Activated naive CD8-positive, alpha-beta T cell (primary cell): ENCODE measurements at regions not wholly inside any gene's neighbourhood (a gene's known extent, or its start where the extent isn't known, plus 50 kb on each side); places are given as distances from the start of the nearest gene placed in this dataset.
"Not testable (repeated sequence)": the region's sequence is repeated elsewhere in the genome, so short reads cannot be mapped to it uniquely, and the experiment has no call there.

Experiments used
- H3K27ac Mint-ChIP-seq: one replicate; pipeline ENCODE4 v1.8.0; 2021; ENCODE audit warnings: mixed read lengths
- H3K27me3 Mint-ChIP-seq: one replicate; pipeline ENCODE4 v1.8.0; 2021; ENCODE audit warnings: mixed read lengths
- H3K36me3 Mint-ChIP-seq: one replicate; pipeline ENCODE4 v1.8.0; 2021; ENCODE audit warnings: mixed read lengths
- H3K4me1 Mint-ChIP-seq: one replicate; pipeline ENCODE4 v1.8.0; 2021; ENCODE audit warnings: low read depth, mixed read lengths
- H3K4me3 Mint-ChIP-seq: one replicate; pipeline ENCODE4 v1.8.0; 2021; ENCODE audit warnings: mild to moderate bottlenecking, mixed read lengths
- H3K9me3 Mint-ChIP-seq: one replicate; pipeline ENCODE4 v1.8.0; 2021; ENCODE audit warnings: low read depth, mixed read lengths

GRCh38 chrY:21003059-21003458, 247.2 kb downstream of the RPS4Y2 start:
- Mint-ChIP-seq H3K4me1 (peaks cover 33% of the 10 kb centered on the region), H3K27me3 (no peaks in the 10 kb centered on the region), H3K9me3 (peaks cover 3% of the 10 kb centered on the region), H3K4me3 (no peak overlapping the region), H3K27ac (no peak overlapping the region), H3K36me3 (no peaks in the 10 kb centered on the region)

GRCh38 chrY:21005531-21005930, 249.6 kb downstream of the RPS4Y2 start:
- peaks cover 21% of the 10 kb centered on the region for H3K4me1 Mint-ChIP-seq
- peaks cover 3% of the 10 kb centered on the region for H3K9me3 Mint-ChIP-seq
- no peak overlapping the region for H3K27ac Mint-ChIP-seq
- H3K4me3 Mint-ChIP-seq, result no peak overlapping the region
- no peaks in the 10 kb centered on the region for H3K36me3 Mint-ChIP-seq
- H3K27me3 Mint-ChIP-seq, result no peaks in the 10 kb centered on the region

GRCh38 chrY:21021811-21022210, 265.9 kb downstream of the RPS4Y2 start:
- H3K27ac Mint-ChIP-seq, result no peak overlapping the region
- H3K4me1 Mint-ChIP-seq, result peaks cover 46% of the 10 kb centered on the region
- no peak overlapping the region for H3K4me3 Mint-ChIP-seq
- H3K36me3 Mint-ChIP-seq, result no peaks in the 10 kb centered on the region
- H3K9me3 Mint-ChIP-seq, result no peaks in the 10 kb centered on the region
- no peaks in the 10 kb centered on the region for H3K27me3 Mint-ChIP-seq

GRCh38 chrY:21022326-21023044, 266.6 kb downstream of the RPS4Y2 start:
- Mint-ChIP-seq H3K4me1 (peaks cover 46% of the 10 kb centered on the region), H3K4me3 (peak overlapping the region; percentile 47), H3K36me3 (no peaks in the 10 kb centered on the region), H3K27me3 (no peaks in the 10 kb centered on the region), H3K27ac (no peak overlapping the region), H3K9me3 (no peaks in the 10 kb centered on the region)

GRCh38 chrY:21023906-21024305, 268.0 kb downstream of the RPS4Y2 start:
- no peak overlapping the region for H3K4me3 Mint-ChIP-seq
- peaks cover 53% of the 10 kb centered on the region for H3K4me1 Mint-ChIP-seq
- H3K9me3 Mint-ChIP-seq, result no peaks in the 10 kb centered on the region
- no peaks in the 10 kb centered on the region for H3K36me3 Mint-ChIP-seq
- no peak overlapping the region for H3K27ac Mint-ChIP-seq
- no peaks in the 10 kb centered on the region for H3K27me3 Mint-ChIP-seq

GRCh38 chrY:21028506-21028905, 272.6 kb downstream of the RPS4Y2 start:
- Mint-ChIP-seq H3K36me3 (no peaks in the 10 kb centered on the region), H3K27ac (no peak overlapping the region), H3K9me3 (no peaks in the 10 kb centered on the region), H3K27me3 (no peaks in the 10 kb centered on the region), H3K4me3 (no peak overlapping the region), H3K4me1 (peaks cover 48% of the 10 kb centered on the region)

GRCh38 chrY:21033363-21033762, 277.5 kb downstream of the RPS4Y2 start:
- no peaks in the 10 kb centered on the region for H3K27me3 Mint-ChIP-seq
- H3K4me3 Mint-ChIP-seq, result no peak overlapping the region
- no peak overlapping the region for H3K27ac Mint-ChIP-seq
- H3K36me3 Mint-ChIP-seq, result no peaks in the 10 kb centered on the region
- H3K9me3 Mint-ChIP-seq, result no peaks in the 10 kb centered on the region
- peaks cover 31% of the 10 kb centered on the region for H3K4me1 Mint-ChIP-seq

GRCh38 chrY:21034151-21035061, 278.5 kb downstream of the RPS4Y2 start:
- peaks cover 25% of the 10 kb centered on the region for H3K4me1 Mint-ChIP-seq
- H3K27me3 Mint-ChIP-seq, result no peaks in the 10 kb centered on the region
- peak overlapping the region; percentile 66 for H3K27ac Mint-ChIP-seq
- no peaks in the 10 kb centered on the region for H3K9me3 Mint-ChIP-seq
- no peaks in the 10 kb centered on the region for H3K36me3 Mint-ChIP-seq
- H3K4me3 Mint-ChIP-seq, result no peak overlapping the region

- H3K36me3 Mint-ChIP-seq, H3K27me3 Mint-ChIP-seq, H3K4me3 Mint-ChIP-seq, H3K27ac Mint-ChIP-seq, H3K9me3 Mint-ChIP-seq: not testable (repeated sequence)
- peaks cover 20% of the 10 kb centered on the region for H3K4me1 Mint-ChIP-seq
These were observed 281.5 kb downstream of the RPS4Y2 start for GRCh38 chrY:21037398-21037797.

- no peak overlapping the region for H3K4me3 Mint-ChIP-seq
- no peaks in the 10 kb centered on the region for H3K9me3 Mint-ChIP-seq
- H3K4me1 Mint-ChIP-seq, result no peaks in the 10 kb centered on the region
- H3K36me3 Mint-ChIP-seq, result peaks cover 3% of the 10 kb centered on the region
- no peaks in the 10 kb centered on the region for H3K27me3 Mint-ChIP-seq
- no peak overlapping the region for H3K27ac Mint-ChIP-seq
These were observed 283.9 kb downstream of the RPS4Y2 start for GRCh38 chrY:21039811-21040210.

- H3K9me3 Mint-ChIP-seq, H3K27ac Mint-ChIP-seq: not testable (repeated sequence)
These were observed 284.8 kb downstream of the RPS4Y2 start for GRCh38 chrY:21040711-21041110.

GRCh38 chrY:21073079-21073478, 317.2 kb downstream of the RPS4Y2 start:
- H3K9me3 Mint-ChIP-seq, result no peaks in the 10 kb centered on the region
- no peaks in the 10 kb centered on the region for H3K36me3 Mint-ChIP-seq
- H3K4me1 Mint-ChIP-seq, result no peaks in the 10 kb centered on the region
- no peak overlapping the region for H3K4me3 Mint-ChIP-seq
- H3K27me3 Mint-ChIP-seq, result no peaks in the 10 kb centered on the region
- no peak overlapping the region for H3K27ac Mint-ChIP-seq

More at GRCh38 chrY:21040711-21041110, 284.8 kb downstream of the RPS4Y2 start:
- not testable (repeated sequence) for H3K27me3 Mint-ChIP-seq, H3K4me3 Mint-ChIP-seq, H3K36me3 Mint-ChIP-seq, H3K4me1 Mint-ChIP-seq

- Mint-ChIP-seq H3K36me3 (no peaks in the 10 kb centered on the region), H3K9me3 (no peaks in the 10 kb centered on the region), H3K27ac (no peak overlapping the region), H3K4me1 (no peaks in the 10 kb centered on the region), H3K27me3 (no peaks in the 10 kb centered on the region), H3K4me3 (no peak overlapping the region)
These were observed 317.8 kb downstream of the RPS4Y2 start for GRCh38 chrY:21073641-21074260.

GRCh38 chrY:21075658-21076057, 319.8 kb downstream of the RPS4Y2 start:
- H3K4me3 Mint-ChIP-seq, result no peak overlapping the region
- H3K27ac Mint-ChIP-seq, result no peak overlapping the region
- no peaks in the 10 kb centered on the region for H3K36me3 Mint-ChIP-seq
- H3K27me3 Mint-ChIP-seq, result no peaks in the 10 kb centered on the region
- H3K9me3 Mint-ChIP-seq, result no peaks in the 10 kb centered on the region
- no peaks in the 10 kb centered on the region for H3K4me1 Mint-ChIP-seq

- Mint-ChIP-seq H3K4me1 (no peaks in the 10 kb centered on the region), H3K27me3 (no peaks in the 10 kb centered on the region), H3K27ac (no peak overlapping the region), H3K4me3 (no peak overlapping the region), H3K9me3 (no peaks in the 10 kb centered on the region), H3K36me3 (no peaks in the 10 kb centered on the region)
These were observed 323.8 kb downstream of the RPS4Y2 start for GRCh38 chrY:21079670-21080069.
